K562 (cell line): ENCODE measurements at regions not wholly inside any gene's neighbourhood (a gene's known extent, or its start where the extent isn't known, plus 50 kb on each side); places are given as distances from the start of the nearest gene placed in this dataset.

Source experiments
- ATAC-seq: fragments of 200-7000 bp; cut with Tn5 transposase; 3 replicates; pipeline ENCODE4 v1.9.1; 2020; ENCODE audit warnings: moderate library complexity
- BruUV-seq: library from RNA; stranded (reverse); fragments of 400-500 nt; replicated peaks from 2 replicates; lab custom pipeline; 2021; lab: Mats Ljungman, UMichigan
- CTCF ChIA-PET: fragments of 300-600 bp; formaldehyde crosslinking; extraction: SDS; loops from one replicate; lab custom pipeline; 2021; ENCODE audit warnings: low intra/inter-chr PET ratio; lab: Yijun Ruan, JAX
- POLR2A ChIA-PET: fragments of 300-600, 350-650 bp; sonication (Branson Sonifier 250); formaldehyde crosslinking; extraction: SDS; loops from one replicate; lab custom pipeline; 2021; ENCODE audit warnings: antibody characterized with exemption, inconsistent platforms; lab: Yijun Ruan, JAX
- DNase-seq, 4 experiments: peaks; one replicate each; pipeline versions ENCODE4 v3.0.0 to v3.0.0-alpha.2; 2011 to 2018; ENCODE audit warnings: low spot score in 3 of 4, mixed read lengths in 3 of 4; ENCODE audit errors: extremely low read depth in 1 of 4
- FAIRE-seq: peaks from 2 replicates; lab custom pipeline; 2011; peaks lifted over from hg19 to GRCh38; lab: Jason Lieb, UNC
- H2AFZ ChIP-seq: 2 replicates; pipeline ENCODE4 v1.6.0; 2011; ENCODE audit warnings: low read depth, low read length, control low read depth, inconsistent platforms
- H3K27ac ChIP-seq: fragments of 200-600 bp; 3 replicates; pipeline ENCODE4 v1.8.0; 2011; ENCODE audit warnings: low read depth, mild to moderate bottlenecking, control low read depth, inconsistent platforms, low read length, moderate library complexity, mixed read lengths; ENCODE audit errors: extremely low read depth
- H3K27me3 ChIP-seq, 2 experiments: fragments of 300-600 bp in 1 of 2; 2 replicates in 1 of 2; 3 replicates in 1 of 2; pipeline versions ENCODE4 v1.6.0 to v1.8.0; 2011; ENCODE audit warnings: inconsistent platforms in 2 of 2, low read length in 2 of 2, mild to moderate bottlenecking in 1 of 2, mixed read lengths in 1 of 2, moderate library complexity in 1 of 2; ENCODE audit not compliant: control insufficient read depth in 2 of 2, insufficient read depth in 2 of 2
- H3K36me3 ChIP-seq: fragments of 300-600 bp; 3 replicates; pipeline ENCODE4 v1.8.0; 2011; ENCODE audit warnings: mild to moderate bottlenecking, low read length, inconsistent platforms; ENCODE audit not compliant: control insufficient read depth, insufficient read depth
- H3K4me1 ChIP-seq, 2 experiments: fragments of 200-600 bp in 1 of 2; replicated peaks in 1 of 2; 2 replicates in 1 of 2; 3 replicates in 1 of 2; pipeline versions ENCODE4 v1.5.1 to v1.8.0; 2011; ENCODE audit warnings: inconsistent platforms in 2 of 2, low read length in 2 of 2, mild to moderate bottlenecking in 1 of 2, mixed read lengths in 1 of 2, moderate library complexity in 1 of 2; ENCODE audit not compliant: control insufficient read depth in 2 of 2, insufficient read depth in 2 of 2
- H3K4me2 ChIP-seq: 2 replicates; pipeline ENCODE4 v1.6.1; 2011; ENCODE audit warnings: low read length, control low read depth, inconsistent platforms, mixed read lengths; ENCODE audit not compliant: insufficient read depth
- H3K4me3 ChIP-seq: fragments of 200-600 bp; sonication (generic), shearing (Covaris generic); 2 replicates; pipeline ENCODE4 v1.5.1; 2016; ENCODE audit warnings: control low read depth, inconsistent platforms
- H3K79me2 ChIP-seq: fragments of 200-600 bp; 3 replicates; pipeline ENCODE4 v1.8.0; 2011; ENCODE audit warnings: low read length, inconsistent platforms; ENCODE audit not compliant: control insufficient read depth, insufficient read depth
- H3K9ac ChIP-seq, 2 experiments: 2 replicates each; pipeline versions ENCODE4 v1.6.0 to v1.6.1; 2011; ENCODE audit warnings: low read depth in 2 of 2, low read length in 2 of 2, control low read depth in 1 of 2, inconsistent platforms in 1 of 2, mild to moderate bottlenecking in 1 of 2, mixed read lengths in 1 of 2; ENCODE audit not compliant: insufficient read depth in 1 of 2
- H3K9me1 ChIP-seq: one replicate; pipeline ENCODE4 v1.6.0; 2011; ENCODE audit warnings: inconsistent platforms, mild to moderate bottlenecking, low read length, moderate library complexity; ENCODE audit not compliant: control insufficient read depth, insufficient read depth
- H3K9me3 ChIP-seq: replicated peaks from 2 replicates; pipeline ENCODE4 v1.5.1; 2011; ENCODE audit warnings: low read depth, low read length, inconsistent platforms; ENCODE audit not compliant: control insufficient read depth, insufficient read depth
- H4K20me1 ChIP-seq: replicated peaks from 2 replicates; pipeline ENCODE4 v1.6.1; 2011; ENCODE audit warnings: low read length, inconsistent platforms, mixed read lengths; ENCODE audit not compliant: control insufficient read depth, insufficient read depth
- E2F1 ChIP-seq: sonication (generic); formaldehyde crosslinking; IDR thresholded peaks from 2 replicates; pipeline ENCODE4 v1.8.1; 2023; ENCODE audit warnings: mild to moderate bottlenecking, missing genetic modification reagents, moderate library complexity
- SRF ChIP-seq, 2 experiments: fragments of 250-450, 450-650 bp in 1 of 2; sonication (Bioruptor Pico) in 1 of 2; sonication (generic) in 1 of 2; formaldehyde crosslinking; IDR thresholded peaks; 2 replicates each; pipeline versions ENCODE4 v1.5.0 to v1.5.1; 2020 to 2022; ENCODE audit warnings: mild to moderate bottlenecking in 1 of 2, missing genetic modification reagents in 1 of 2
- ZC3H4 ChIP-seq: sonication (generic); formaldehyde crosslinking; IDR thresholded peaks from 2 replicates; pipeline ENCODE4 v1.9.0; 2021; ENCODE audit warnings: missing genetic modification reagents, borderline replicate concordance
- ZKSCAN8 ChIP-seq: fragments of 200-800 bp; sonication (Bioruptor generic); IDR thresholded peaks from 2 replicates; pipeline ENCODE4 v1.6.1; 2016; ENCODE audit warnings: missing genetic modification characterization, missing compliant biosample characterization
- ZNF609 ChIP-seq: sonication (generic); formaldehyde crosslinking; IDR thresholded peaks from 2 replicates; pipeline ENCODE4 v1.8.1; 2023; ENCODE audit warnings: missing genetic modification reagents, mild to moderate bottlenecking, borderline replicate concordance
- WGBS: fragments of 100-300 bp; shearing (Covaris generic); methylation state at CpG from one replicate; pipeline ENCODE4 v1.1.6; 2016; ENCODE audit warnings: low coverage, mixed read lengths; ENCODE audit not compliant: insufficient coverage; ENCODE audit errors: missing lambda C conversion rate; 5-methylcytosine and 5-hydroxymethylcytosine counted together
- in situ Hi-C: fragments of 300-500 bp; cut with MboI; formaldehyde crosslinking; loops from 4 replicates; pipeline ENCODE4 v1.15.0; 2018; ENCODE audit warnings: inconsistent platforms, mixed read lengths
- intact Hi-C: fragments of 100-400 bp; cut with micrococcal nuclease; formaldehyde crosslinking; loops from 2 replicates; pipeline ENCODE4 v1.14.2; 2022

- Histone ChIP-seq H3K27me3 (no peaks in the 10 kb centered on the region), H4K20me1 (peaks cover 14% of the 10 kb centered on the region; the same call in 1 of the 2 replicates), H3K4me1 (peaks cover 33 to 68% of the 10 kb centered on the region in 2 experiments), H3K9me1 (peaks cover 6% of the 10 kb centered on the region), H3K27ac (no peak overlapping the region), H2AFZ (no peak overlapping the region), H3K9me3 (no peaks in the 10 kb centered on the region), H3K9ac (peak overlapping the region in 1 of 2 experiments; percentile 39; a peak in 1 of 4 replicates), H3K79me2 (peaks cover 18% of the 10 kb centered on the region; the same call in 2 of the 3 replicates), H3K4me2 (no peak overlapping the region), H3K4me3 (no peak overlapping the region), H3K36me3 (no peaks in the 10 kb centered on the region)
- BruUV-seq = no TSS peak
- 75% methylated on average over 6 of the region's 6 CpGs for WGBS
- ATAC-seq (no peak), DNase-seq (no peak), FAIRE-seq (no peak)
- ChIA-PET CTCF (no interaction called here), POLR2A (interaction anchor here (0.8 kb wide), 1 partner anchor 40 kb away, joined by 4 read pairs; no protein-coding TSS in a partner anchor)
- TF ChIP-seq ZC3H4 (CRISPR knock-in tag) = no peak
- intact Hi-C loops = loop anchor here (5.0 to 10.0 kb wide), 2 partner anchors 46 to 314 kb away; partner anchors contain the start of gene GSE1
- in situ Hi-C loops = no loop called here
Observed at GRCh38 chr16:85301231-85301630, 189.0 kb upstream of the CIBAR2 start.

GRCh38 chr16:85302018-85302847 lies 190.0 kb upstream of the CIBAR2 start:
- Histone ChIP-seq H3K4me3 (no peak overlapping the region), H3K9me3 (no peaks in the 10 kb centered on the region), H3K4me1 (peaks cover 41 to 71% of the 10 kb centered on the region in 2 experiments), H3K9ac (peak overlapping the region in 1 of 2 experiments; percentile 82; a peak in 3 of 4 replicates), H3K27me3 (no peaks in the 10 kb centered on the region), H2AFZ (no peak overlapping the region; the same call in 1 of the 2 replicates), H3K4me2 (peak overlapping the region; percentile 53), H3K27ac (peak overlapping the region; percentile 28; the same call in 2 of the 3 replicates), H3K36me3 (no peaks in the 10 kb centered on the region), H3K79me2 (peaks cover 26% of the 10 kb centered on the region; the same call in 2 of the 3 replicates), H4K20me1 (peaks cover 14% of the 10 kb centered on the region; the same call in 1 of the 2 replicates), H3K9me1 (peaks cover 6% of the 10 kb centered on the region)
- 3% methylated on average over 24 of the region's 24 CpGs for WGBS
- ATAC-seq (peak; percentile 81), FAIRE-seq (peak; percentile 98), DNase-seq (peak; percentile 89 to 97 (median 94))
- intact Hi-C loops = loop anchor here (5.0 to 10.0 kb wide), 2 partner anchors 45 to 313 kb away; partner anchors contain the start of gene GSE1
- BruUV-seq = no TSS peak
- in situ Hi-C loops = no loop called here
- ChIA-PET POLR2A (interaction anchor here (0.5 to 0.8 kb wide), 3 partner anchors 41 to 878 kb away, joined by 3 to 4 read pairs (median 3); no protein-coding TSS in a partner anchor), CTCF (interaction anchor here (0.5 to 1.4 kb wide), 6 partner anchors 29 to 308 kb away, joined by 3 to 5 read pairs (median 4); no protein-coding TSS in a partner anchor)
- TF ChIP-seq ZKSCAN8 (CRISPR knock-in tag) = no peak
- TF ChIP-seq E2F1 (CRISPR knock-in tag) = no peak; the same call in 1 of the 2 replicates
- TF ChIP-seq ZNF609 (CRISPR knock-in tag) = peak; percentile 53
- no peak for TF ChIP-seq SRF (CRISPR knock-in tag; IDR thresholded peaks at IDR 0.05)
